K562 (cell line): ENCODE measurements at regions not wholly inside any gene's neighbourhood (a gene's known extent, or its start where the extent isn't known, plus 50 kb on each side); places are given as distances from the start of the nearest gene placed in this dataset.

Experiments
- ATAC-seq: fragments of 200-7000 bp; cut with Tn5 transposase; 3 replicates; pipeline ENCODE4 v1.9.1; 2020; ENCODE audit warnings: moderate library complexity
- BruUV-seq: library from RNA; stranded (reverse); fragments of 400-500 nt; replicated peaks from 2 replicates; lab custom pipeline; 2021; lab: Mats Ljungman, UMichigan
- CTCF ChIA-PET: fragments of 300-600 bp; formaldehyde crosslinking; extraction: SDS; loops from one replicate; lab custom pipeline; 2021; ENCODE audit warnings: low intra/inter-chr PET ratio; lab: Yijun Ruan, JAX
- POLR2A ChIA-PET: fragments of 300-600, 350-650 bp; sonication (Branson Sonifier 250); formaldehyde crosslinking; extraction: SDS; loops from one replicate; lab custom pipeline; 2021; ENCODE audit warnings: antibody characterized with exemption, inconsistent platforms; lab: Yijun Ruan, JAX
- DNase-seq, 4 experiments: peaks; one replicate each; pipeline versions ENCODE4 v3.0.0 to v3.0.0-alpha.2; 2011 to 2018; ENCODE audit warnings: low spot score in 3 of 4, mixed read lengths in 3 of 4; ENCODE audit errors: extremely low read depth in 1 of 4
- FAIRE-seq: peaks from 2 replicates; lab custom pipeline; 2011; peaks lifted over from hg19 to GRCh38; lab: Jason Lieb, UNC
- H2AFZ ChIP-seq: 2 replicates; pipeline ENCODE4 v1.6.0; 2011; ENCODE audit warnings: low read depth, low read length, control low read depth, inconsistent platforms
- H3K27ac ChIP-seq: fragments of 200-600 bp; 3 replicates; pipeline ENCODE4 v1.8.0; 2011; ENCODE audit warnings: low read depth, mild to moderate bottlenecking, control low read depth, inconsistent platforms, low read length, moderate library complexity, mixed read lengths; ENCODE audit errors: extremely low read depth
- H3K27me3 ChIP-seq, 2 experiments: fragments of 300-600 bp in 1 of 2; 2 replicates in 1 of 2; 3 replicates in 1 of 2; pipeline versions ENCODE4 v1.6.0 to v1.8.0; 2011; ENCODE audit warnings: inconsistent platforms in 2 of 2, low read length in 2 of 2, mild to moderate bottlenecking in 1 of 2, mixed read lengths in 1 of 2, moderate library complexity in 1 of 2; ENCODE audit not compliant: control insufficient read depth in 2 of 2, insufficient read depth in 2 of 2
- H3K36me3 ChIP-seq: fragments of 300-600 bp; 3 replicates; pipeline ENCODE4 v1.8.0; 2011; ENCODE audit warnings: mild to moderate bottlenecking, low read length, inconsistent platforms; ENCODE audit not compliant: control insufficient read depth, insufficient read depth
- H3K4me1 ChIP-seq, 2 experiments: fragments of 200-600 bp in 1 of 2; replicated peaks in 1 of 2; 2 replicates in 1 of 2; 3 replicates in 1 of 2; pipeline versions ENCODE4 v1.5.1 to v1.8.0; 2011; ENCODE audit warnings: inconsistent platforms in 2 of 2, low read length in 2 of 2, mild to moderate bottlenecking in 1 of 2, mixed read lengths in 1 of 2, moderate library complexity in 1 of 2; ENCODE audit not compliant: control insufficient read depth in 2 of 2, insufficient read depth in 2 of 2
- H3K4me2 ChIP-seq: 2 replicates; pipeline ENCODE4 v1.6.1; 2011; ENCODE audit warnings: low read length, control low read depth, inconsistent platforms, mixed read lengths; ENCODE audit not compliant: insufficient read depth
- H3K4me3 ChIP-seq: fragments of 200-600 bp; sonication (generic), shearing (Covaris generic); 2 replicates; pipeline ENCODE4 v1.5.1; 2016; ENCODE audit warnings: control low read depth, inconsistent platforms
- H3K79me2 ChIP-seq: fragments of 200-600 bp; 3 replicates; pipeline ENCODE4 v1.8.0; 2011; ENCODE audit warnings: low read length, inconsistent platforms; ENCODE audit not compliant: control insufficient read depth, insufficient read depth
- H3K9ac ChIP-seq, 2 experiments: 2 replicates each; pipeline versions ENCODE4 v1.6.0 to v1.6.1; 2011; ENCODE audit warnings: low read depth in 2 of 2, low read length in 2 of 2, control low read depth in 1 of 2, inconsistent platforms in 1 of 2, mild to moderate bottlenecking in 1 of 2, mixed read lengths in 1 of 2; ENCODE audit not compliant: insufficient read depth in 1 of 2
- H3K9me1 ChIP-seq: one replicate; pipeline ENCODE4 v1.6.0; 2011; ENCODE audit warnings: inconsistent platforms, mild to moderate bottlenecking, low read length, moderate library complexity; ENCODE audit not compliant: control insufficient read depth, insufficient read depth
- H3K9me3 ChIP-seq: replicated peaks from 2 replicates; pipeline ENCODE4 v1.5.1; 2011; ENCODE audit warnings: low read depth, low read length, inconsistent platforms; ENCODE audit not compliant: control insufficient read depth, insufficient read depth
- H4K20me1 ChIP-seq: replicated peaks from 2 replicates; pipeline ENCODE4 v1.6.1; 2011; ENCODE audit warnings: low read length, inconsistent platforms, mixed read lengths; ENCODE audit not compliant: control insufficient read depth, insufficient read depth
- CBFA2T2 ChIP-seq: fragments of 450-650 bp; conservative IDR thresholded peaks from 2 replicates; pipeline ENCODE4 v1.6.1; 2017; ENCODE audit warnings: mild to moderate bottlenecking
- PCBP1 ChIP-seq: fragments of 200-400 bp; formaldehyde crosslinking; IDR thresholded peaks from 2 replicates; pipeline ENCODE4 v1.6.1; 2018; ENCODE audit warnings: mild to moderate bottlenecking, low read depth, low read length; ENCODE audit not compliant: poor library complexity, severe bottlenecking
- PTRF ChIP-seq: fragments of 450-650 bp; IDR thresholded peaks from 2 replicates; pipeline ENCODE4 v1.6.1; 2016; ENCODE audit warnings: mild to moderate bottlenecking, missing genetic modification characterization, missing compliant biosample characterization
- SMC3 ChIP-seq: conservative IDR thresholded peaks from 2 replicates; pipeline ENCODE4 v1.6.1; 2011; ENCODE audit warnings: low read depth, low read length, improper control_type of control experiment; ENCODE audit not compliant: insufficient read depth
- WGBS: fragments of 100-300 bp; shearing (Covaris generic); methylation state at CpG from one replicate; pipeline ENCODE4 v1.1.6; 2016; ENCODE audit warnings: low coverage, mixed read lengths; ENCODE audit not compliant: insufficient coverage; ENCODE audit errors: missing lambda C conversion rate; 5-methylcytosine and 5-hydroxymethylcytosine counted together
- in situ Hi-C: fragments of 300-500 bp; cut with MboI; formaldehyde crosslinking; loops from 4 replicates; pipeline ENCODE4 v1.15.0; 2018; ENCODE audit warnings: inconsistent platforms, mixed read lengths
- intact Hi-C: fragments of 100-400 bp; cut with micrococcal nuclease; formaldehyde crosslinking; loops from 2 replicates; pipeline ENCODE4 v1.14.2; 2022
- TF ChIP-seq, protein P1 (sequence below), 2 experiments: fragments of 450-650 bp; formaldehyde crosslinking in 1 of 2; IDR thresholded peaks; 2 replicates each; pipeline versions ENCODE4 v1.4.0 to v1.6.1; 2014 to 2020; ENCODE audit warnings: mild to moderate bottlenecking in 2 of 2, borderline replicate concordance in 1 of 2, low read depth in 1 of 2
- TF ChIP-seq, protein P2 (sequence below): fragments of 250-450 bp; sonication (Bioruptor Pico); IDR thresholded peaks from 2 replicates; pipeline ENCODE4 v1.8.0; 2022; ENCODE audit warnings: inconsistent platforms
- TF ChIP-seq, protein P3 (sequence below): fragments of 250-450 bp; sonication (Bioruptor Pico); IDR thresholded peaks from 2 replicates; pipeline ENCODE4 v1.8.0; 2021; ENCODE audit warnings: borderline replicate concordance, mild to moderate bottlenecking, moderate library complexity; ENCODE audit not compliant: poor library complexity, severe bottlenecking
- TF ChIP-seq, protein P4 (sequence below): sonication (generic); formaldehyde crosslinking; IDR thresholded peaks from 2 replicates; pipeline ENCODE4 v1.8.1; 2023; ENCODE audit warnings: mild to moderate bottlenecking, missing genetic modification reagents, moderate library complexity

DNA sequence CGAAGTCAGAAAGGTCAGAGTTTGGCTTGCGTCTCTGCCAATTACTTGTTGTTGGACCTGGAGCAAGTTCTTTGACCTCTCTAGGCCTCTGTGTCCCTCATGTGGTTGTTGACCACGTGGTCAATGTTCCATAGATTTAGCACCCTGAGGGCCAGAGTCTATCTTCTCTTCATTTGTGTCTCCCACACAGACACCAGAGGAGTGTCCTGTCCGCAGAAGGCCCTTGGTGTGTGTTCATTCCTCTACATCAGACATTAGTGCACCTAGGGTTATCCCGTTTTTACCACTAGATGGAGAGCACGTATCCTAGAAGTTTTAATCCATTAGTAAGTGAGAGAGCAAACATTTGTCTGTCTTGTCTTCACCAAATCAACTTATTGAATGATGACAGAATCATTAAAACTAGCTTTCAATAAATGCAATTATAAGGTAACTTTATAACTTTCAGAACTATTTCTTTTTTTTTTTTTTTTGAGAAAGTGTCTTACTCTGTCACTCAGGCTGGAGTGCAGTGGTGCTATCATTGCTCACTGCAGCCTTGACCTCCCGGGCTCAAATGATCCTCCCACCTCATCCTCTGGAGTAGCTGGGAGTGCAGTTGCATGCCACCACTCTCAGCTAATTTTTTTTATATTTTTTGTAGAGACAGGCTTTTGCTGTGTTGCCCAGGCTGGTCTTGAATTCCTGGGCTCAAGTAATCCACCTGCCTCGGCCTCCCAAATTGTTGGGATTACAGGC, 122.5 kb upstream of the ANKRD1 start:
- Histone ChIP-seq H3K9ac (no peak overlapping the region), H3K9me1 (no peaks in the 10 kb centered on the region), H3K4me3 (no peak overlapping the region), H4K20me1 (no peaks in the 10 kb centered on the region), H3K9me3 (no peaks in the 10 kb centered on the region), H3K36me3 (no peaks in the 10 kb centered on the region), H3K4me2 (no peak overlapping the region), H3K4me1 (no peaks in the 10 kb centered on the region), H3K27me3 (no peaks in the 10 kb centered on the region), H3K79me2 (no peaks in the 10 kb centered on the region), H3K27ac (no peak overlapping the region), H2AFZ (no peak overlapping the region)
- 16% methylated on average over 8 of the region's 8 CpGs for WGBS
- CTCF ChIA-PET, result interaction anchor here (0.6 to 2.0 kb wide), 3 partner anchors 177 to 511 kb away, joined by 3 to 18 read pairs (median 5); no protein-coding TSS in a partner anchor
- no TSS peak for BruUV-seq
- POLR2A ChIA-PET, result interaction anchor here (1.3 kb wide), 1 partner anchor 9 kb away, joined by 4 read pairs; no protein-coding TSS in a partner anchor
- peak; percentile 10 to 46 (median 25) for DNase-seq
- intact Hi-C loops (loop anchor here (1.0 kb wide), 1 partner anchor 208 kb away; no protein-coding TSS in a partner anchor), in situ Hi-C loops (no loop called here)
- ATAC-seq, result peak; percentile 90
- FAIRE-seq, result peak; percentile 35
- TF ChIP-seq, protein P1, sequence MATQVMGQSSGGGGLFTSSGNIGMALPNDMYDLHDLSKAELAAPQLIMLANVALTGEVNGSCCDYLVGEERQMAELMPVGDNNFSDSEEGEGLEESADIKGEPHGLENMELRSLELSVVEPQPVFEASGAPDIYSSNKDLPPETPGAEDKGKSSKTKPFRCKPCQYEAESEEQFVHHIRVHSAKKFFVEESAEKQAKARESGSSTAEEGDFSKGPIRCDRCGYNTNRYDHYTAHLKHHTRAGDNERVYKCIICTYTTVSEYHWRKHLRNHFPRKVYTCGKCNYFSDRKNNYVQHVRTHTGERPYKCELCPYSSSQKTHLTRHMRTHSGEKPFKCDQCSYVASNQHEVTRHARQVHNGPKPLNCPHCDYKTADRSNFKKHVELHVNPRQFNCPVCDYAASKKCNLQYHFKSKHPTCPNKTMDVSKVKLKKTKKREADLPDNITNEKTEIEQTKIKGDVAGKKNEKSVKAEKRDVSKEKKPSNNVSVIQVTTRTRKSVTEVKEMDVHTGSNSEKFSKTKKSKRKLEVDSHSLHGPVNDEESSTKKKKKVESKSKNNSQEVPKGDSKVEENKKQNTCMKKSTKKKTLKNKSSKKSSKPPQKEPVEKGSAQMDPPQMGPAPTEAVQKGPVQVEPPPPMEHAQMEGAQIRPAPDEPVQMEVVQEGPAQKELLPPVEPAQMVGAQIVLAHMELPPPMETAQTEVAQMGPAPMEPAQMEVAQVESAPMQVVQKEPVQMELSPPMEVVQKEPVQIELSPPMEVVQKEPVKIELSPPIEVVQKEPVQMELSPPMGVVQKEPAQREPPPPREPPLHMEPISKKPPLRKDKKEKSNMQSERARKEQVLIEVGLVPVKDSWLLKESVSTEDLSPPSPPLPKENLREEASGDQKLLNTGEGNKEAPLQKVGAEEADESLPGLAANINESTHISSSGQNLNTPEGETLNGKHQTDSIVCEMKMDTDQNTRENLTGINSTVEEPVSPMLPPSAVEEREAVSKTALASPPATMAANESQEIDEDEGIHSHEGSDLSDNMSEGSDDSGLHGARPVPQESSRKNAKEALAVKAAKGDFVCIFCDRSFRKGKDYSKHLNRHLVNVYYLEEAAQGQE (IDR thresholded peaks at IDR 0.05; ENCODE audit: borderline replicate concordance), result peak; percentile 59
- TF ChIP-seq, protein P1 (CRISPR knock-in tag; IDR thresholded peaks at IDR 0.05; ENCODE audit: low read depth), result no peak
- TF ChIP-seq PCBP1, result no peak
- TF ChIP-seq, protein P2, sequence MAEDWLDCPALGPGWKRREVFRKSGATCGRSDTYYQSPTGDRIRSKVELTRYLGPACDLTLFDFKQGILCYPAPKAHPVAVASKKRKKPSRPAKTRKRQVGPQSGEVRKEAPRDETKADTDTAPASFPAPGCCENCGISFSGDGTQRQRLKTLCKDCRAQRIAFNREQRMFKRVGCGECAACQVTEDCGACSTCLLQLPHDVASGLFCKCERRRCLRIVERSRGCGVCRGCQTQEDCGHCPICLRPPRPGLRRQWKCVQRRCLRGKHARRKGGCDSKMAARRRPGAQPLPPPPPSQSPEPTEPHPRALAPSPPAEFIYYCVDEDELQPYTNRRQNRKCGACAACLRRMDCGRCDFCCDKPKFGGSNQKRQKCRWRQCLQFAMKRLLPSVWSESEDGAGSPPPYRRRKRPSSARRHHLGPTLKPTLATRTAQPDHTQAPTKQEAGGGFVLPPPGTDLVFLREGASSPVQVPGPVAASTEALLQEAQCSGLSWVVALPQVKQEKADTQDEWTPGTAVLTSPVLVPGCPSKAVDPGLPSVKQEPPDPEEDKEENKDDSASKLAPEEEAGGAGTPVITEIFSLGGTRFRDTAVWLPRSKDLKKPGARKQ (CRISPR knock-in tag), result no peak
- no peak for TF ChIP-seq PTRF (tag)
- TF ChIP-seq, protein P3, sequence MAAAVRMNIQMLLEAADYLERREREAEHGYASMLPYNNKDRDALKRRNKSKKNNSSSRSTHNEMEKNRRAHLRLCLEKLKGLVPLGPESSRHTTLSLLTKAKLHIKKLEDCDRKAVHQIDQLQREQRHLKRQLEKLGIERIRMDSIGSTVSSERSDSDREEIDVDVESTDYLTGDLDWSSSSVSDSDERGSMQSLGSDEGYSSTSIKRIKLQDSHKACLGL, result no peak
- no peak for TF ChIP-seq CBFA2T2
- TF ChIP-seq SMC3, result 0 out of 2 replicates have a peak, but pooled peaks have one; percentile 57
- TF ChIP-seq, protein P4, sequence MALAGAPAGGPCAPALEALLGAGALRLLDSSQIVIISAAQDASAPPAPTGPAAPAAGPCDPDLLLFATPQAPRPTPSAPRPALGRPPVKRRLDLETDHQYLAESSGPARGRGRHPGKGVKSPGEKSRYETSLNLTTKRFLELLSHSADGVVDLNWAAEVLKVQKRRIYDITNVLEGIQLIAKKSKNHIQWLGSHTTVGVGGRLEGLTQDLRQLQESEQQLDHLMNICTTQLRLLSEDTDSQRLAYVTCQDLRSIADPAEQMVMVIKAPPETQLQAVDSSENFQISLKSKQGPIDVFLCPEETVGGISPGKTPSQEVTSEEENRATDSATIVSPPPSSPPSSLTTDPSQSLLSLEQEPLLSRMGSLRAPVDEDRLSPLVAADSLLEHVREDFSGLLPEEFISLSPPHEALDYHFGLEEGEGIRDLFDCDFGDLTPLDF (CRISPR knock-in tag), result no peak
